NCI-H526 treated with DMSO at 0.1 percent for 48 hours (cell line): ENCODE measurements at regions not wholly inside any gene's neighbourhood (a gene's known extent, or its start where the extent isn't known, plus 50 kb on each side); places are given as distances from the start of the nearest gene placed in this dataset.
"Not testable (repeated sequence)": the region's sequence is repeated elsewhere in the genome, so short reads cannot be mapped to it uniquely, and the experiment has no call there.

Source experiments
- DNase-seq: peaks from one replicate; lab custom pipeline; 2025; lab: John Stamatoyannopoulos, UW

DNA sequence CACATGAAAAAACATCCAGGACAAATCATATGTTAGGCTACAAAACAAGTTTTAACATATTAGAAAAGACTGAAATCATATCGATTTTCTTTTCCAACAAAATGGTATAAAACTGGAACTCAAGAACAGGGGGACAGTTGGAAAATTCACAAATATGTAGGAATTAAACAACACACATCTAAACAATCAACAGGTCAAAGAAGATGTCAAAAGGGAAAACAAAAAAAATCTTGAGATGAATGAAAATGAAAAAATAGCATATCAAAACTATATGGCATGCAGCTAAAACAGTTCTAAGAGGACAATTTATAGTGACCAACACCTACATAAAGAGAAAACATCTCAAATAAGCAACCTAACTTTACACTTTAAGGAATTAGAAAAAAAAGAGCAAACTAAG lies 585.3 kb downstream of the UQCRFS1 start:
- DNase-seq, result no peak

DNA sequence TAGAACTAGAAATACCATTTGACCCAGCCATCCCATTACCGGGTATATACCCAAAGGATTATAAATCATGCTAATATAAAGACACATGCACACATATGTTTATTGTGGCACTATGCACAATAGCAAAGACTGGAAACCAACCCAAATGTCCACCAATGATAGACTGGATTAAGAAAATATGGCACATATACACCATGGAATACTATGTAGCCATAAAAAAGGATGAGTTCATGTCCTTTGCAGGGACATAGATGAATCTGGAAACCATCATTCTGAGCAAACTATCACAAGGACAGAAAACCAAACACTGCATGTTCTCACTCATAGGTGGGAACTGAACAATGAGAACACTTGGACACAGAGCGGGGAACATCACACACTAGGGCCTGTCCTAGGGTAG lies 586.5 kb downstream of the UQCRFS1 start:
- DNase-seq, result not testable (repeated sequence)

DNA sequence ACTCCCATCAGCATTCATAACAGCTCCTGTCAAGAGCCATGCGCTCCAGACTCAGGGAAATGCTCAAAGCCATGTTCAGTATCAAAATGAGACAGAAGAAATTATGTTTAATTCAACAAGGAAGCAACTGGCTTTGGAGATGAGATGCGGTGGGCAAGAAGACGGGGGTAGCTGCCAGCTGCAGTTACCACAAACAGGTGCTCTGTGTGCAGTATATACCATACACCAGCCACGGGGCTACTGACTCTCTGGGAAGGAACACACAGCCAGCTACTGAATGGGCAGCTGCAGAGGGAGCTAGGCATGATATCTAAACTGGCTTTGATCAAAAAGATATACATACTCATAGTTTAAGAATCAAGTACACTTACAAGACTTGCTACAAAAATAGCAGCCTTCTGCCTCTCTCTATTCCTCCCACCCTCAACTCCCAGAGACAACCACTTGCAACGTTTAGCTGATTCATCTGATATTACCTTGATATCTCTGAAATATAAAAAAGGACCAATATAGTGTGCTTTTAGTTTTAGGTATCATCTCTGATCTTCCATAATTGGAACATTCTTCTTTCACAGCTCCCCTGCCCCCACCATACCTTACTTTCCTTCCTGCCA lies 593.0 kb downstream of the UQCRFS1 start:
- DNase-seq, result no peak

DNA sequence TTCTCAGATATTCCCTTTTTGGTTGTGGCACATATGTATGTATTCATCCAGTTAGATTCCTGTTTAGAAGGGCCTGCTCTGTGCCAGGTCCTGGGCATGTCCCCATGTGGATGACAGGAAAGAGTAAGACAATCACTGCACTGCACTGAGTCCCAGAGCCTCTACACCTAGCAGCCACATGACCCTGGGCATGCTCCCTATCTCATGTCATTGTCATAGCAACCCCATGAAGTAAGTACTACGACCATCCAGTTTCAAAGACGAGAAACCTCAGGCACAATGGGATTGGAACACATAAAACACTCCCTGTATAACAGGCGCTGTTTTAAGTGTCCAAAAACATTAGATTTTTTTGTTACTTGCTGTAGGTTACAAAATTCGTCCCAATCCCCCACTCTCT lies 594.4 kb downstream of the UQCRFS1 start:
- no peak for DNase-seq

DNA sequence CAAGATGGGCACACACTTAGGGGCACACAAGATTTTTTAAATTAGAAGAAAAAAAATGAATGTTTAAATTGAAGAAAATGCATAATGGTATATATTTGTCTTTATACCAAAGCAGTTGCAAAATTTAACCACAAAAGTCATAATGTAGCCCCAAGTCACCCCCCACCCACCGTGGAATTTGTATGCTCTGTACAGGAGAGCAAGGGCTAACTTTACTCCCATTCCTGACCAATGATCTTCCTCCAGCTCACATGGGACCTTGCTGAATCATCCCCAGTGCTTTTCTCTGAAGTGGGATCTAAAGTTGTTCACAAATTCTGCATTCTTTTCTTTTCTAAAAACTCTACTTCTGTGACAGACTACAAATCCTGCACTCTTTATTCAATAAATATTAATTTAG lies 597.0 kb downstream of the UQCRFS1 start:
- no peak for DNase-seq

DNA sequence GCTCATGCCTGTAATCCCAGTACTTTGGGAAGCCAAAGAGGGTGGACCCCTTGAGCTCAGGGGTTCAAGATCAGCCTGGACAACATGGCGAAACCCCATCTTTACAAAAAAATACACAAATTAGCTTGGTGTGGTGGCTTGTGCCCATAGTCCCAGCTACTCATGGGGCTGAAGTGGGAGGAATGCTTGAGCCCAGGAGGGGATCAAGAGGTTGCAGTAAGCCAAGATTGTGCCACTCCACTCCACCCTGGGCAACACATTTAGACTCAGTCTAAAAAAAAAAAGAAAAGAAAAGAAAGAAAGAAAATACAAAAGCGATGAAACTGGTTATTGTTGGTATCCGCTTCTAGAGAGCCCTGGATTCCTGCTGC lies 597.4 kb downstream of the UQCRFS1 start:
- no peak for DNase-seq

DNA sequence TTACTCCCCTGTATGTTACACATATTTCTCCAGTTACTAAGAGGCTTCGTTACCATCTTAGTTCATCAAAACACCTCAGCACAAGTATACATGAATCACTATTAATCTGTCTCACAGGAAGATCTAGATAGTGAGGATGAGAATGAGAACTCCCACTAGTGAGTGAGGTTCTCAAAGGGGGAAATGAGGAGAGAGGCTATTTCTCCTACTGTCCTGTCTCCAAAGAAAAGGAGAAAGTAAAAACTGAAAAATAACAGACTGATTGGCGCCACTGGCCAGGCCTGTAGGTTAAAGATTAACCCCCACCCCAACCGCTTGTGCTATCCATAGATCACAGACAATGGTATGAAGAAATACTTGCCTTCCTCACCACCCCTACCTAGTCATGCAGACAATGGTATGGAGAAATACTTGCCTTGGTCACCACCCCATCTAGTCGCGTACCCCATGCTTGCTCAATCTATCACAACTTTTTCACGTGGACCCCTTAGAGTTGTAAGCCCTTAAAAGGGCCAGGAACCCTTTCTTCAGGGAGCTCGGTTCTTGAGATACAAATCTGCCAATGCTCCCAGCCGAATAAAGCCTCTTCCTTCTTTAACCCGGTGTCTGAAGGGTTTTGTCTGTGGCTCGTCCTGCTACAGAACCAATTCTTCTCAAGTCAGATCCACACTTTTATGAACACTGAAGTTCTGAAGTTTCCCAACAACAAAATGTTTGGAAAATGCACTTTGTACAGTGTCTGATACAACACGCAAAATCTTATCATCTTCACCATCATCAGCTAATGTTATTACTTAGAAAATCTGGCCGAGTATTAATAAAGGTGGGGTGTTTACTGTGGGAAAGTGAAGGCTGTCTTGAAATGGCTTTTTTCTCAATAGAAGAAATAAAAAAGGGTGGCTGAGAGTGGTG lies 598.1 kb downstream of the UQCRFS1 start:
- DNase-seq, result no peak

DNA sequence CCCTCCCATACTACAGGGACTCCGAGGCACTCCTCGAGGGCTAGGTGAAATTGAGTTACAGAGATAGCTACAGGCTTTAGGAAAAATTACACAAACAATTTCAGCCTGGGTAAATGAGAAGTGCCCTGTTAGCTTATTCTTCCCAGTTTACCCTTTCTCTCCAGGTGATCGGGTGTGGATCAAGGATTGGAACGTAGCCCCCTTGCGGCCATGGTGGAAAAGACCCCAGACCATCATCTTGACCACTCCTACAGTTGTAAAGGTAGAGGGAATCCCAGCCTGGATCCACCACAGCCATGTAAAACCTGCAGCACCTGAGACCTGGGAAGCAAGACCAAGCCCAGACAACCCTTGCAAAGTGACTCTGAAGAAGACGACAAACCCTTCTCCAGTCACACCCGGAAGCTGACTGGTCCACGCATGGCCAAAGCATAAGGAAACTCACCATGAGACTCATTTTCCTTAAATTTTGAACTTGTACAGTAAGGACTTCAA lies 600.6 kb downstream of the UQCRFS1 start:
- no peak for DNase-seq

DNA sequence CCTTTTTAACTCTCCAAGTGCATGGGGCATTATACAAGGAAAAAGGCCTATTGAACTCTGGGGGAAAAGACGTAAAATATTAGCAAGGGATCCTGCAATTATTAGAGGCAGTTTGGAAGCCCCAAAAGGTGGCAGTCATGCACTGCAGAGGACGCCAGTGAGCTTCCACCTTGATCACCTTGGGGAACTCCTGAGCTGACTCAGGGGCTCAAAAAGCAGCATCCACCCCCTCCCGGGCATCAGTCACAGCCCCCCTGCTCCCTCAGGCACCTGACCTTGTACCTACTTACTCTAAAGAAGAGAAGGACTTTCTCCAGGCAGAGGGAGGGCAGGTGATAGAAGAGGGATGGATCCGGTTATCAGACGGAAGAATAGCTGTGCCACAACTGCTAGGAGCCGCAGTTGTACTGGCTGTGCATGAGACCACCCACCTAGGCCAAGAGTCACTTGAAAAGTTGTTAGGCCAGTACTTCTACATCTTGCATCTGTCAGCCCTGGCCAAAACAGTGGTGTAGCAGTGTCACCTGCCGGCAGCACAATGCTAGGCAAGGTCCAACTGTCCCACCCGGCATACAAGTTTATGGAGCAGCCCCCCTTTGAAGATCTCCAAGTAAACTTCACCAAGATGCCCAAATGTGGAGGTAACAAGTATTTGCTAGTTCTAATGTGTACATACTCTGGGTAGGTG lies 601.6 kb downstream of the UQCRFS1 start:
- not testable (repeated sequence) for DNase-seq

DNA sequence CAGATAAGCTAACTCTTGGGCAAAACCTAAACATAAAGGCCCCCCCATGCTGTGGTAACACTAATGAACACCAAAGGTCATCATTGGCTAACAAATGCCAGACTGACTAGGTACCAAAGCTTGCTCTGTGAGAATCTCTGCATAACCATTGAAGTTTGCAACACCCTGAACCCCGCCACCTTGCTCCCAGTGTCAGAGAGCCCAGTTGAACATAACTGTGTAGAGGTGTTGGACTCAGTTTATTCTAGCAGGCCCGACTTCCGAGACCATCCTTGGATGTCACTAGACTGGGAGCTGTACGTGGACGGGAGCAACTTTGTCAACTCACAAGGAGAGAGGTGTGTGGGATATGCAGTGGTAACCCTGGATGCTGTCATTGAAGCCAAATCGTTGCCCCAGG lies 602.2 kb downstream of the UQCRFS1 start:
- DNase-seq, result no peak

DNA sequence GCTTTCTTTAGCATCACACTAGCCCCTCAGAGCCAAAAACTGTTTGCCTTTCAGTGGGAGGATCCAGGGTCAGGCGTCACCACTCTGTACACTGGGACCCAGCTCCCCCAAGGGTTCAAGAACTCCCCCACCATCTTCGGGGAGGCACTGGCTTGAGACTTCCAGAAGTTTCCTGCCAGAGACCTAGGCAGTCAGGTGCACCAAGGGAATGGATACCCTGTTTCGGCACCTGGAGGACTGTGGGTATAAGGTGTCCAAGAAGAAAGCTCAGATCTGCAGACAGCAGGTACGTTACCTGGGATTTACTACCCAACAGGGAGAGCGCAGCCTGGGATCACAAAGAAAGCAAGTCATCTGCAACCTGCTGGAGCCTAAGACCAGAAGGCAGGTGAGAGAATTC lies 603.0 kb downstream of the UQCRFS1 start:
- no peak for DNase-seq

DNA sequence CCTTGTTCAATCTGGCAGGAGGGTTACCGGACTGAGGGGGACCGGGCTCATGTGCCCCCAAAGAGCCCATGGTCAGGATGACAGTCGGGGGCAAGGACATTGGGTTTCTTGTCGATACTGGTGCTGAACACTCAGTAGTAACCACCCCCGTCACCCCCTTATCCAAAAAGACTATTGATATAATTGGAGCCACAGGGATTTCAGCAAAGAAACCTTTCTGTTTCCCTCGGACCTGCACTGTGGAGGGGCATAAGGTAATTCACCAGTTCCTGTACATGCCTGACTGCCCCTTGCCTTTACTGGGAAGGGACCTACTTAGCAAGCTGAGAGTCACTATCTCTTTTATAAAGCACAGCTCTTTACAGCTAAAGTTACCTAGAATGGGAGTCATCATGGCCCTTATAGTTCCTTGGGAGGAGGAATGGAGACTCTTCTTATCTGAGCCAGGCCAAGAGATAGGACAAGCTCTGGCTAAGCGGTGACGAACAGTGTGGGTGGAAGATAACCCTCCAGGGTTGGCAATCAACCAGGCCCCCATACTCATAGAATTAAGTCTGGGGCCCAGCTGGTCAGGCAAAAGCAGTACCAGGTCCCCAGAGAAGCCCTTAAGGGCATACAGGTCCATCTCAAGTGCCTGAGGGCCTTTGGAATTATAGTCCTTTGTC lies 603.7 kb downstream of the UQCRFS1 start:
- DNase-seq, result no peak

DNA sequence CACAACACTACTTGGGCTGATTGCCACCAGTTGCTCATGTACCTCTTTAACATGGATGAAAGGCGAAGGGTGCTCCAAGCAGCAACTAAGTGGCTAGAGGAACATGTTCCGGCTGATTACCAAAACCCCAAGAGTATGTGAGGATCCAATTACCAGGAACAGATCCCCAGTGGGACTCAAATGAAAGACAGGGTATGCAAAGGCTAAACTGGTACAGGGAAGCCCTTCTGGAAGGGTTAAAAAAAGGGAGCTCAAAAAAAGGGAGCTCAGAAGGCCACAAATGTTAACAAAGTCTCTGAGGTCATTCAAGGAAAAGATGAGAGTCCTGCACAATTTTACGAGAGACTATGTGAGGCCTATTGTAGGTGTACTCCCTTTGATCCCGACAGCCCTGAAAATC lies 604.7 kb downstream of the UQCRFS1 start:
- DNase-seq, result no peak

DNA sequence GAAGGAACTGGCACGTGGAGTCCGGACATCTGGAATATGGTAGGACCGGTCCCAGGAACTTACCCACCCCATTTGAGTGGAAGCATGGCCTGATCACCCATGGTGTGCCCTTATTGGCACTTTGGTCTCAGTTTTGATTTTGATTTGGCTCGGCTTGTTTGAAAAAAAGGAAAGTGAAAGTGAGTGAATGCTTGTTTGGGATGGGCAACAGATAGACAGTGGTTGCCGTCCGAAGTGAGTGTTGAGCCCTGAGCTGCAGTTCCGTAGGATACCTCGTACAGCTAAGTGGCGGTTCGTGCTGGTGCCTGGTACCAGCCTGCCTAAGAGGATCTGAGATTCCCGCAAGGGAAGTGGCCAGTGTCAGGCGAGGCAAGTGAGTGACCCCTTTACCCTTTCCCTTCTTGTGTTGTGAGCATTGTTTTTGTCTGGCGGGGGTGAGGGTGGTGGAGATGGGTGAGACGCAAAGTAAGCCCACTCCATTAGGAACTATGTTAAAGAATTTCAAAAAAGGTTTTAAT lies 605.8 kb downstream of the UQCRFS1 start:
- DNase-seq, result no peak

DNA sequence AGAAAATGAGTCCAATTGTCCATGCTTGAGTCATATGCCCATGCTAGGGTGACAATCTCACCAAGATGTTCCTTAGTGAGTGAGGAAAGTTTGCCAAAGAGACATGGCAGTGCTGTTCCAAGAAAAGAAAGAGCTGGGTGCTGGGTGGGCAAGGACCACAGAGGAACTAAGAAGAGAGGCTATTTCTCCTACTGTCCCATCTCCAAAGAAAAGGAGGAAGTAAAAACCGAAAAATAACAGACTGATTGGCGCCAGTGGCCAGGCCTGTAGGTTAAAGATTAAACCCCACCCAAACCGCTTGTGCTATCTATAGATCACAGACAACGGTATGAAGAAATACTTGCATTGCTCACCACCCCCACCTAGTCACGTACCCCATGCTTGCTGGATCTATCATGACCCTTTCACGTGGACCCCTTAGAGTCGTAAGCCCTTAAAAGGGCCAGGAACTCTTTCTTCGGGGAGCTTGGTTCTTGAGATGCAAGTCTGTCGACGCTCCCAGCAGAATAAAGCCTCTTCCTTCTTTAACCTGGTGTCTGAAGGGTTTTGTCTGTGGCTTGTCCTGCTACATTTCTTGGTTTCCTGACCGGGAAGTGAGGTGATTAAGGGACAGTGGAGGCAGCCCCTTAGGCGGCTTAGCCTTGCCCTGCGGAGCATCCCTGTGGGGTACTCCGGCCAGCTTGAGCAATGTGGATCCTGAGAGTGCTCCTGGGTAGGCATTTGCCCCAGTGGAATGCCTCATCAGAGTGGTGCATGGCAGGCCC lies 606.5 kb downstream of the UQCRFS1 start:
- no peak for DNase-seq

DNA sequence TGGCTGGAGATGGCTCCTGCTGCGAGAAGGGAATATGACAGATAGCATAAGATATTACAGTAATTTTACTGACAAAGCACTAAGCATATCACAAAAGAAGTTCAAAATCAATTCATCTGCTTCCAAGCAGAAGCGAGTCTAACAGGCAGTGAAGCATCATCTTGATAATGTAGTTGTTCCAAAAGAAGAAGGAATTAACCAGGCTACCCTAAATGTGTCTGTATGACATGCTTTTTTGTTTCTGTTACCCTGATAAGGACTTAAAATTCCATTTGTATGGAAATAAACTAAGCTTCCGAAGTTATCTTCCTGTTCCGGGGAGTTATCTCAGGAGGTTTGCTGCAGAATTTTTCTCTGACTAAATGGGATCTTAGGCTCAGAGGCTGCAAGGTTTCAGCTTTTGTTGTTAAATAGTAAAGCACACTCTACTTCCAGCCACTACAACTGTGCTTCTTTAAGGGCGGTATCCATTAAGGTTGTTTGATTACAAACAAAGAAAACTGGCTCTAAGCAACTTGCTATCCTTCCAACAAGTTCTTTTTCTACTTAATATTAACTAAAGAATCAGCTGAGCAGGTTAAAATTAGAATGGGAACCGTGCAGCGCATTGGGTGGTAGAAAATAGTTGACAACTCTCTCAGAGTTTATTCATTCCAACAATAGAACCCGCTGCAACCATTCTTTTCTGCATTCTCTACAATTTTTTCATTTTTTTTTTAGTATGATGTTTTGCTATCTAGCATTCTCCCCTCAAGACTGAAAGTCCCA lies 607.3 kb downstream of the UQCRFS1 start:
- DNase-seq, result no peak

DNA sequence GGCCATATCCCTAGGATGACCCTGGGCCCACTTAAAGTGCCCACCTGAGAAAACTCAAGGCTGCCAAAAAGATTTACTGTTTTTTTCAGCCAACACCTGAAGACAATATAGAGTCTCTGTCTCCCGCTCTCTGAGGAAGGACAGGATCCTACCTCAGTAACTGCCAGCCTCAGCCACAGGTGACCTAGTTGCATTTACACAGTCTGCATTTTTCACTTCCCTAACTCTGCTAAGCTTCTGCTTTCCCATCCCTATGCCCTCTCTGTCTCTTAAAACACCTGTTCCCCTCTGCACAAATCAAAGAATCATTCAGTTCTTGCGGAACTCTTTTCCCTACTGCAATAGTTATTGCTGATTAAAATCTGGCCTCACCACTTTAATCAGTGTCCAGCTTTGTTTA lies 609.5 kb downstream of the UQCRFS1 start:
- no peak for DNase-seq

DNA sequence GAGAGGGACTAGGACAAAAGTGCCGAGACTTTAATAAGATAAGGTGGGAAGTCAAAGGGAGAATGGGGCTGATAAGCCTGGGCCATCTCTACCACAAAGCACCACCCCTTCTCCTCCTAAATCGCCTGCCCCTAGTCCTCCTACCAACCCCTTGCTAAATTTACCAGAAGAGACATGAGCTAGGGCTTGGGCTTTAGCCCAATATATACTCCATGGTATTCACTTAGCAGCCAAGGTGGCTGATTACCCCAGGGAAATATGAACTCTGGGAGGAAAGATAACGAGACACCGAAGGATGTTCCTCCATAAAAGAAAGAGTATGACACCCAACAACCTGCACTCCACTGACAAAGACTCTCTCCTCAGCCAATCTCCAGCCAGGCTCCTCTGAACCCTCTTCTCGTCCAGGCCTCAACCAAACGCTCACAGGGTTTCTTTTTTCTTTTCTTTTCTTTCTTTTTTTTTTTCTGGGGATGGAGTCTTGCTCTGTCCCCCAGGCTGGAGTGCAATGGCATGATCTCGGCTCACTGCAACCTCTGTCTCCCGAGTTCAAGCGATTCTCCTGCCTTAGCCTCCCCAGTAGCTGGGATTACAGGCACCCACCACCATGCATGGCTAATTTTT lies 610.2 kb downstream of the UQCRFS1 start:
- no peak for DNase-seq

DNA sequence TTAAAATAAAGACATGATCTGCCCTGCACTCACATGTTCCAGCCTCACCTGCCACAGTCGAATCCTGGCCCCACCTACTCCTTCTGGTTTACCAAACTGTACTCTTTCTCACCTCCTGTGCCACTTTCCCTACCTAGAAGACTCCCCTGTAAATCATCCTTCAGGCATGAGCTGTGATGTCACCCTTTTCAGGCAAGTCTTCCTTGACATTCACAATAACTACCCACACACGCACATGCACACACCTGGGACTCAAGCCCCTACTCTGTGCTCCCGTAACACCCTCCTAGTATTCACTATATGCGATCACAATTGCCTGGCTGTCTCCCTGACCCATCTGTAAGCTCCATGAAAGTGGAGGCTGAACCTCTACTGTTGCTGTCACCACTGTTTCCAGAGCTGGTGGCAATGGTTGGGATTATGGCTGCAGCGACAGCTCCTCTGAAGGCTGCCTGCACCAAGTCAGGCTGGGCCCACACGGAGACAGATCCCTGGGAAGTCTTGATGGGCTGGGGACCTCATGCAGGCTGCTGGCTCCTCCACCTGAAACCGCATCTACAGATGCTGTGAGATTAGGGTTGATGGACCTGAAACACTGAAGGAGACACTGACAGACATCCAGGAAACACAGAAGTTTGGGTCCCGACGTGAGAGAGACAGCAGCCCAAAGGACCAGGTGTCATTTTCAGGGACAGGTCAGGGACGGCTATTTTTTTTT lies 611.1 kb downstream of the UQCRFS1 start:
- no peak for DNase-seq
